Skeletal muscle satellite cell (primary cell): ENCODE measurements at regions not wholly inside any gene's neighbourhood (a gene's known extent, or its start where the extent isn't known, plus 50 kb on each side); places are given as distances from the start of the nearest gene placed in this dataset.
"Not testable (repeated sequence)": the region's sequence is repeated elsewhere in the genome, so short reads cannot be mapped to it uniquely, and the experiment has no call there.

Experiments
- H3K27me3 ChIP-seq: 2 replicates; pipeline ENCODE4 v1.7.0; 2013; ENCODE audit warnings: low read length; ENCODE audit not compliant: control insufficient read depth, insufficient read depth
- H3K36me3 ChIP-seq: 2 replicates; pipeline ENCODE4 v1.7.0; 2013; ENCODE audit warnings: mild to moderate bottlenecking, control low read depth, low read length; ENCODE audit not compliant: insufficient read depth
- H3K4me1 ChIP-seq: 2 replicates; pipeline ENCODE4 v1.7.0; 2013; ENCODE audit warnings: low read length; ENCODE audit not compliant: control insufficient read depth, insufficient read depth
- H3K4me2 ChIP-seq: 2 replicates; pipeline ENCODE4 v1.7.0; 2013; ENCODE audit warnings: mild to moderate bottlenecking, low read length
- H3K4me3 ChIP-seq: 2 replicates; pipeline ENCODE4 v1.7.0; 2013; ENCODE audit warnings: low read length
- H3K9ac ChIP-seq: 2 replicates; pipeline ENCODE4 v1.7.0; 2013; ENCODE audit warnings: mild to moderate bottlenecking, low read depth, low read length, moderate library complexity
- H3K9me3 ChIP-seq: replicated peaks from 2 replicates; pipeline ENCODE4 v1.7.0; 2013; ENCODE audit warnings: mild to moderate bottlenecking, control low read depth, low read length

DNA sequence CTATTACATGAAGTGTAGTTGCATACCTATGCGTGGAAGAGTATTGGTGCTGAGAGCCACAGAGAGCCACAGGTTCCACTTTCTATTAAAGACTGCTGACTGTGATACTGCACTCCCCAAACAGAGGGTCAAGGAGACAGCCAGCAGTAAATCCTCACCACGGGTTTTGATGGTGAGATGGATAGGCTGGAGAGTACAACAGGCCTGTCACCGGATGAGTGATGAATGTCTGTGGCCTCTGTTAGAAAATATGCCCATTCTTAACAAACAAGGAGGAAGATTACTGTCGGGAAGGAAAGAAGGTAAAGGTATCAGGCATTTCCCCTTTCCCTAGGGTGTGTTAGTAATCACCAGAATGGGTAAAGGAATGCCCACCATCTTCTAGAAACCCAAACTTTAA is 286.5 kb downstream of the ALDH8A1 start:
- no peak overlapping the region for H3K4me2 ChIP-seq
- no peak overlapping the region for H3K4me3 ChIP-seq
- no peaks in the 10 kb centered on the region for H3K9me3 ChIP-seq
- H3K27me3 ChIP-seq: no peaks in the 10 kb centered on the region
- H3K4me1 ChIP-seq: peaks cover 23% of the 10 kb centered on the region
- H3K36me3 ChIP-seq: no peaks in the 10 kb centered on the region
- H3K9ac ChIP-seq: no peak overlapping the region

DNA sequence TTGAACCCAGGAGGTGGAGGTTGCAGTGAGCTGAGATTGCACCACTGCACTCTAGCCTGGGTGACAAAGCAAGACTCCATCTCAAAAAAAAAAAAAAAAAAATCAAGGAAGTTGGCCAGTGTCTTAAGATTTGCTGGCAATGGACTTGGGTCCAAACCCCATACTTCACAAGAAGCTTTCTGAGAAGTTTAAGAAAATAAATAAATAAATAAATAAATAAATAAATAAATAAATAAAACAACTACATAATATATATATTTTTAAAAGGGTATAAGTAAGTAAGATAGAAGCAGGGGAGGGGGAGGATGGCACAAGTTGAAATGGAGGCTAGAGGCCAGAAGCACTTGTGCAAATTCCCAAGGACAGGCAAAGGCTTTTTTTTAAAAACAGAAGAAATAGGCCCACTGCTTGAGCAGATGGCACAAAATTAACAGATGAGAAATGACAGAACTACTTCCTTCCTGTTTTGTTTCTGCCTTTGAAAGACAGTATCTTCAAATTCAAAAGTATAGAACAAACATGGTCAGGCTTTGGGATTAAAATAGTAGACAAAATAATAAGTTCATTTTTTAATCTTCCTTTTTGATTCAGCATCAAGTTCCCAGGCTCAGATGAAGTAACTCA is 287.7 kb downstream of the ALDH8A1 start:
- Histone ChIP-seq H3K4me2 (no peak overlapping the region), H3K27me3 (no peaks in the 10 kb centered on the region), H3K36me3 (no peaks in the 10 kb centered on the region), H3K9ac (no peak overlapping the region), H3K9me3 (no peaks in the 10 kb centered on the region), H3K4me1 (peaks cover 30% of the 10 kb centered on the region), H3K4me3 (no peak overlapping the region)

DNA sequence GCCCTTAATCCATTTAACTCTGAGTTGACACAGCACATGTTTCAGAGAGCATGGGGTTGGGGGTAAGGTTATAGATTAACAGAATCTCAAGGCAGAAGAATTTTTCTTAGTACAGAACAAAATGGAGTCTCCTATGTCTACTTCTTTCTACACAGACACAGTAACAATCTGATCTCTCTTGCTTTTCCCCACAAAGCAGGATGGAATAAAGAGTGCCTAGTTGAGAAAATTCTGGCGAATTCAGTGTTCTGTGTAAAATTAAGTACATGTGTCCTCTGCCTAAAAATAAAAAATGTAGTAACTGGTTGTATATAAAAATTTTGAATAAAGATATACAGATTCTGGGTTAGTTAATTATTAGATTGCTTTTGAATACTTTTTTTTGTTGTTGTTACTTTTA is 290.0 kb downstream of the ALDH8A1 start:
- not testable (repeated sequence) for H3K9me3 ChIP-seq, H3K4me2 ChIP-seq, H3K27me3 ChIP-seq

DNA sequence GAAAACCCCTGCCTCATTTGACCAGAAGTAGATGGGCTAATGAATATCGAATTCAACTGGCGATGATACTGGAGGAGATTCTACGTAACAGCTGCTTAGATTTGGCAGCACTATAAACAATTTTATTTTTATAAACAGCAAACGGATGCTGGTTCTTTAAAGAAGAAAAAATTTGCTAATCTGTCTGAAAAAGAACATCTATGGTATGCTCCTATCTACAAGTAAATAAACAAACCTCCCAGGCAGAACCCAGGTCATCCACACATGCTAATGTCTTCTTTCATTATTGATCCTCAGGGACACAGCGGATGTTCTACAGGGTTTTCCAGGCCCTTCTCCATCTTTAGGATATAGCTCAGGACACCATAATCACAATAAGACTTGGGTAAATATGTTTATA is 291.3 kb downstream of the ALDH8A1 start:
- Histone ChIP-seq H3K9ac (no peak overlapping the region), H3K4me2 (peak overlapping the region; percentile 25), H3K36me3 (no peaks in the 10 kb centered on the region), H3K27me3 (no peaks in the 10 kb centered on the region), H3K4me1 (peaks cover 18% of the 10 kb centered on the region), H3K4me3 (no peak overlapping the region), H3K9me3 (no peaks in the 10 kb centered on the region)

More for the DNA sequence above, 290.0 kb downstream of the ALDH8A1 start:
- H3K4me3 ChIP-seq, H3K9ac ChIP-seq, H3K36me3 ChIP-seq: not testable (repeated sequence)
- peaks cover 30% of the 10 kb centered on the region for H3K4me1 ChIP-seq

DNA sequence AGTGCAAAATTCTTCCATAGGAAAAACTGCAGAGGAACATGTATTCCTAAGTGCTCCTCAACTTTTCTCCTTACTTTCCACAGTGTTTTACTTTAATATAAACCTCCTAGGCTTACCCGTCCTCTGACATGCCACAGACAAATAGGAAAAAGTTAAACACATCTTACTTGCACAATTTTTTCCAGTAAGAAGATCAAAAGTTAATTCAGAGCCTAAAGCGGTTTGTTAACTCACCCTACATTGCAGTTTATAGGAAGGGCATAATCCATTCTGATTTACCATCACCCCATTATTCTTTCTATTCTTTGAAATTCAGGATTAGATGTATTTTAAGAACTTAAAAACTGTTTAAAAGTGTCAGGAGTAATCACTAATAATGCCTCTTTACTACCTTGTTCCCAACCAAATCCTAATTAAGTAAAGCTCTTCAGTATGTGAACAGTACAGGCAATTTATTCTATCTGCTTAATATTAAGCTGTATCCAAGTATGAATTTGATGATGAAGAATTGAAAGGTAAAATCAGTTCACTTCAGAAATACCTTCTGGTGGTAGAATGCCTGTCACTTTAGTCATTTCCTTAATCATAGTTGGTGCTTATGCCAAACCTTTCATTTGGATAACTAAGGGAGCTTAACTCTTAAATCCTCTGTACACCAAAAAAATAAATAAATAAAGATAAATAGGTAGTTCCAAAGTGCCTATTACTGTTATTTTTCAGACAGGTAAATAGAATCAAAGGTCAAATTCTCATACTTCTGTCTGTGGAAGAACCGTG is 292.0 kb downstream of the ALDH8A1 start:
- Histone ChIP-seq H3K4me1 (peaks cover 13% of the 10 kb centered on the region), H3K4me2 (peak overlapping the region; percentile 25)

DNA sequence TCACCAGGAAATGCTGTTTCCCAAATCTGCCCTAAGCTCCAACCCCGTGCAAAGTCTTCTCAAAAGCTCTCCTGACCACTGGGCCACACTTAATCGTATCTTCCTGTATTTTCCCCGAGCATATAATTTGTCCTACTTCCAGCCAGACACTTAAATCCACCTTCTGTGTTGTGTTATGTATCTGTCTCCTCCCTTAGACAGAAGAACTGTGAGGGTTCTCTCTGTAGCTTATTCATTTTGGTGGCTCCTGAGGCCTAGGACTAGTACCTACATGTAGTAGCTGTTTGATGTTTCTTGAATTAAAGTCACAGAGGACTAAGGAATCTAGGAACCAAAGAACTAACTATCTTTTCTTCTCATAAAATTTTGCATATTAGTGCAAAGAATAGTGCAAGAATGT is 292.6 kb downstream of the ALDH8A1 start:
- no peak overlapping the region for H3K9ac ChIP-seq
- H3K4me2 ChIP-seq: no peak overlapping the region
- H3K4me1 ChIP-seq: peaks cover 13% of the 10 kb centered on the region
- no peak overlapping the region for H3K4me3 ChIP-seq
- H3K36me3 ChIP-seq: no peaks in the 10 kb centered on the region
- H3K9me3 ChIP-seq: no peaks in the 10 kb centered on the region
- no peaks in the 10 kb centered on the region for H3K27me3 ChIP-seq

More for the DNA sequence above, 292.0 kb downstream of the ALDH8A1 start:
- no peaks in the 10 kb centered on the region for H3K36me3 ChIP-seq
- H3K9ac ChIP-seq: no peak overlapping the region
- no peak overlapping the region for H3K4me3 ChIP-seq
- no peaks in the 10 kb centered on the region for H3K9me3 ChIP-seq
- no peaks in the 10 kb centered on the region for H3K27me3 ChIP-seq

DNA sequence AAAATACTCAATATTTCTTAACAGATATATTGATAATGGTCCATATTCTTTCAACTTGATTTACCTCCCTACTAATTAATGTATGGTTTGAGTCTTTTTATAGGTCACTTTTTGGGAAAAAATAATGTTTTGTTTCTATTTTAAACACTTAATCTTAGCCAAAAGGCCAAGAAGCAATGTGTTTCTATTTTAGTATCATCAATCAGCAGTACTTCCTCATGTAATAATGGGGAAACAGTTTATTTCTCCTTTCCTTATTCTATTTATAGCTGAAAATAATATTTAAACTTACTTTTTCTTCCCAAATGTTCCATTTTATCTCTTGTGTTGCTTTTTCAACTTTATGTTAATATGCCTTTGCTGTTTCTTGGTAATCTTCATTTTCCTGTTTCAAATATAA is 295.1 kb downstream of the ALDH8A1 start:
- no peaks in the 10 kb centered on the region for H3K27me3 ChIP-seq

DNA sequence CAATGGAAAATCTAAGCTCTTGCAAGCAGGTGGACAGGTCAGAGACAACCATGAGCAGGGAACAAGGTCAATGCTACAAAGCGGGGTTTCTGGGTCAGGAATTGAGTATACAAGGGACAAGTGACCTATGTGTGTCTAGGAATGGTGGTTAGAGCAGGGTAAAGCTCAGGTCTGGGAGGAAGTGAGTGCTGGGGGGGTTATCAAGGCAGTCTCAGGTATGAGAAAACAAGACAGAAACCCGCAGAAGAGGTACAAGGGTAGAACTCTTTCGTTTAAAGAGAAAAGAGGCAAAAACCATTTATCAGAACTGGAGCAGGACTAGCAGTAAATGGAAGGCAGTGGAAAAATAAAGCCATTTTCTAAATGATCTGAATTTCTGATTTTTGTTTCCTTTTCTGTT is 298.4 kb downstream of the ALDH8A1 start:
- H3K27me3 ChIP-seq: no peaks in the 10 kb centered on the region
- no peak overlapping the region for H3K4me3 ChIP-seq
- H3K36me3 ChIP-seq: no peaks in the 10 kb centered on the region
- no peaks in the 10 kb centered on the region for H3K9me3 ChIP-seq
- no peak overlapping the region for H3K9ac ChIP-seq
- no peak overlapping the region for H3K4me2 ChIP-seq
- H3K4me1 ChIP-seq: peaks cover 3% of the 10 kb centered on the region

More for the DNA sequence above, 295.1 kb downstream of the ALDH8A1 start:
- no peak overlapping the region for H3K4me2 ChIP-seq
- H3K36me3 ChIP-seq: no peaks in the 10 kb centered on the region
- no peak overlapping the region for H3K9ac ChIP-seq
- no peaks in the 10 kb centered on the region for H3K9me3 ChIP-seq
- peaks cover 13% of the 10 kb centered on the region for H3K4me1 ChIP-seq
- no peak overlapping the region for H3K4me3 ChIP-seq

DNA sequence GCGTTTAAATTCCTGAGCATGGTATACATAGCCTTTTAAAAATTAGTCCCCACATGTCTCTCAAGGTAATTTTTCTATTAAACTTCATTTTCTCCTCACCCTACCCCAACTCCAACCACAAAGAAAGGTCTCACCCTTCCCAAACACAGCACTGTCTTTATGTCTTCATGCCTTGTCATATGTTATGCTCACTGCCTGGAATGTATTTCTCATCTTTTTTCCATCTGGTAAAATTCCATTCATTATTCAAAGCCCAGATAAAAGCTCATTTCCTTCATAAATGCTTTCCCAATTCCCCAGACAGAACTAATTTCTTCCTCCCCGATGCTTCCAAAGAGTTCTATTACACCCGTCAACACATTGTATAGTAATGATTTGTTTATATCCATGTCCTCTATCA is 302.0 kb downstream of the ALDH8A1 start:
- Histone ChIP-seq H3K4me3 (no peak overlapping the region), H3K4me2 (no peak overlapping the region), H3K4me1 (peaks cover 14% of the 10 kb centered on the region), H3K27me3 (no peaks in the 10 kb centered on the region), H3K36me3 (no peaks in the 10 kb centered on the region), H3K9ac (no peak overlapping the region), H3K9me3 (no peaks in the 10 kb centered on the region)

DNA sequence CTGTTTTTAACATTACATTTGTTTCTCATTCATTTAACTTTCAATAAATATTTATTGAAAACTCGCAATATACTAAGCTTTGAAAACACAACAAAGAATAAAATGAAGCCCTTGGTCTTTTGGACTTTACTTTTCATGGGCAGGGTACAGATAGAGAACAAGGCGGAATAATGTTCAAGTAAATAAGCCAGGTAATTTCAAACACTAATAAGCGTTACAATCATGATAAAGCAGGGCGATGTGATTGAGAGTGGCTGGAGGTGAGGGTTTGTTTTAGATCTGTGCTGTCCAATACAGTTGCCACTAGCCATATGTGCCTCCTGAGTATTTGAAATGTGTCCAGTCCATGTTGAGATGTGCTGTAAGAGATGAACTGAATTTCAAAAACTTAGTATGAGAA is 307.1 kb downstream of the ALDH8A1 start:
- H3K4me2 ChIP-seq: no peak overlapping the region
- no peaks in the 10 kb centered on the region for H3K27me3 ChIP-seq
- peaks cover 30% of the 10 kb centered on the region for H3K4me1 ChIP-seq
- no peak overlapping the region for H3K9ac ChIP-seq
- no peak overlapping the region for H3K4me3 ChIP-seq
- H3K9me3 ChIP-seq: no peaks in the 10 kb centered on the region
- H3K36me3 ChIP-seq: no peaks in the 10 kb centered on the region

DNA sequence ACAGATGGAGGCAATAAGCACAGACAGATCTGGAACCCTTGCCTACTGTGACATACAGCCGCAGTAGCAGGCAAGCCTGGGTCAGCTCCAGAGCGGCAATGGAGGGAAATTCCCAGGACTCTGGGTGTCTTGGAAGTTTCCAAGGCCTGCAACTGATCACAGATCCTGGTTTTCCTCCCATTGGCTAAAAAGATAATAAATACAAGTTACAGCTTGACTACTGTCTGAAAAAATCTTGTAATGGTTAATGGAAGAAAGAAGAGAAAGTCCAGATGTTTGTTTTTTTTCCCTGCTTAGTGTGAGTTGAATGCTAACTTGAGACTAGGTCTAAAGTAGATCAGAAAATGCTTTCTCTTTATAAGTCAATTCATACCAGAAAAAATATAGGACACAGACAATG is 307.6 kb downstream of the ALDH8A1 start:
- Histone ChIP-seq H3K4me3 (no peak overlapping the region), H3K4me2 (no peak overlapping the region), H3K4me1 (peaks cover 26% of the 10 kb centered on the region), H3K9me3 (no peaks in the 10 kb centered on the region), H3K9ac (no peak overlapping the region), H3K27me3 (no peaks in the 10 kb centered on the region), H3K36me3 (no peaks in the 10 kb centered on the region)

DNA sequence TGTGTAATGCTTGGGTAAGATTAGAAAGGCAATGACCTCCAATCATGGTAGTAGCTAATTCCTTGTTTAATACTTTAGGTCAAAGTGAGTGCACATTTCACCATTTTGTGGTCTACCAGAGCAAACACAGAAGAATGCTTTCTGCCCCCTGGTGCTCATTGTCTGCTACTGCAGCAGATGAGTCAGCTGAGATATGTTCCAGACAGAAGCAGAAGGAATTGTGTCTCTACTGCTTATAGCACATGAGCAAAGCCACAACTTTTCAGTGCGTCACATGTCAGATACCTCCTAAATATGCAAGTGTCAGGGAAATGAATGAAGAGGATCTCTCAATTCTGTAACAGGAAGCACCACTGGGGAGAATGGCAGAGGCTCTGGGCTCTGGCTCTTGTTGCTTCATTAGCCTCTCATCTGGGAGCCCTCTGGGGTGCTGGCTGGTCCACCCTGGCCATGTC is 308.9 kb downstream of the ALDH8A1 start:
- H3K4me2 ChIP-seq: no peak overlapping the region
- no peaks in the 10 kb centered on the region for H3K27me3 ChIP-seq
- H3K4me1 ChIP-seq: peaks cover 26% of the 10 kb centered on the region
- no peaks in the 10 kb centered on the region for H3K36me3 ChIP-seq
- peak overlapping the region; percentile 3 for H3K9ac ChIP-seq
- H3K9me3 ChIP-seq: no peaks in the 10 kb centered on the region
- H3K4me3 ChIP-seq: no peak overlapping the region
